GM12878 (cell line): ENCODE measurements at regions not wholly inside any gene's neighbourhood (a gene's known extent, or its start where the extent isn't known, plus 50 kb on each side); places are given as distances from the start of the nearest gene placed in this dataset.

Experiments
- ATAC-seq: fragments of 200-7000 bp; cut with Tn5 transposase; 3 replicates; pipeline ENCODE4 v1.9.1; 2020; ENCODE audit warnings: mild to moderate bottlenecking, moderate library complexity
- BruUV-seq: library from RNA; stranded (reverse); fragments of 400-500 nt; replicated peaks from 2 replicates; lab custom pipeline; 2021; lab: Mats Ljungman, UMichigan
- CTCF ChIA-PET: fragments of 300-600 bp; sonication (Branson Sonifier 250); formaldehyde crosslinking; extraction: SDS; loops from one replicate; lab custom pipeline; 2021; ENCODE audit warnings: inconsistent platforms; lab: Yijun Ruan, JAX
- POLR2A ChIA-PET: fragments of 350-600 bp; formaldehyde crosslinking; extraction: SDS; loops from one replicate; lab custom pipeline; 2021; ENCODE audit warnings: inconsistent platforms; lab: Charles Lee
- RAD21 ChIA-PET: fragments of 300-600 bp; sonication (Branson Sonifier 250); formaldehyde crosslinking; loops from one replicate; lab custom pipeline; 2023; ENCODE audit warnings: antibody characterized with exemption; ENCODE audit not compliant: unreplicated experiment; lab: Charles Lee
- SMC1A ChIA-PET: fragments of 300-600 bp; sonication (Branson Sonifier 250); formaldehyde crosslinking; loops from one replicate; lab custom pipeline; 2023; ENCODE audit not compliant: unreplicated experiment, uncharacterized antibody; lab: Charles Lee
- DNase-seq: peaks from one replicate; pipeline ENCODE4 v3.0.0-alpha.2; 2011; ENCODE audit warnings: low read depth, low spot score
- FAIRE-seq: peaks from 3 replicates; lab custom pipeline; 2011; peaks lifted over from hg19 to GRCh38; lab: Jason Lieb, UNC
- H2AFZ ChIP-seq: 2 replicates; pipeline ENCODE4 v1.6.0; 2011; ENCODE audit warnings: low read depth, low read length, control low read depth; ENCODE audit not compliant: control insufficient read depth
- H3K27ac ChIP-seq: 2 replicates; pipeline ENCODE4 v1.5.1; 2011; ENCODE audit warnings: control low read depth; ENCODE audit not compliant: control insufficient read depth, insufficient read depth
- H3K27me3 ChIP-seq, 2 experiments: replicated peaks in 1 of 2; 2 replicates each; pipeline versions ENCODE4 v1.6.0 to v1.6.1; 2011; ENCODE audit warnings: low read length in 1 of 2; ENCODE audit not compliant: control insufficient read depth in 2 of 2, insufficient read depth in 2 of 2
- H3K36me3 ChIP-seq, 2 experiments: 2 replicates each; pipeline ENCODE4 v1.5.1; 2011; ENCODE audit warnings: low read length in 1 of 2; ENCODE audit not compliant: control insufficient read depth in 2 of 2, insufficient read depth in 2 of 2
- H3K4me1 ChIP-seq: 2 replicates; pipeline ENCODE4 v1.6.1; 2011; ENCODE audit warnings: mild to moderate bottlenecking, low read length, moderate library complexity, mixed read lengths; ENCODE audit not compliant: control insufficient read depth, insufficient read depth
- H3K4me2 ChIP-seq: 2 replicates; pipeline ENCODE4 v1.6.0; 2011; ENCODE audit warnings: control low read depth; ENCODE audit not compliant: control insufficient read depth, insufficient read depth
- H3K4me3 ChIP-seq: fragments of 200-600 bp; sonication (generic); 2 replicates; pipeline ENCODE4 v1.5.1; 2016
- H3K79me2 ChIP-seq: 2 replicates; pipeline ENCODE4 v1.6.0; 2011; ENCODE audit warnings: low read length; ENCODE audit not compliant: control insufficient read depth, insufficient read depth
- H3K9ac ChIP-seq: 2 replicates; pipeline ENCODE4 v1.8.0; 2011; ENCODE audit warnings: low read length, control low read depth, mixed read lengths; ENCODE audit not compliant: control insufficient read depth, insufficient read depth
- H3K9me3 ChIP-seq: replicated peaks from 3 replicates; pipeline ENCODE4 v1.5.1; 2011; ENCODE audit warnings: mild to moderate bottlenecking, low read length; ENCODE audit not compliant: control insufficient read depth, insufficient read depth
- H4K20me1 ChIP-seq: 2 replicates; pipeline ENCODE4 v1.6.0; 2011; ENCODE audit not compliant: control insufficient read depth, insufficient read depth
- CBFB ChIP-seq: IDR thresholded peaks from 2 replicates; pipeline ENCODE4 v1.6.1; 2016; ENCODE audit warnings: antibody characterized with exemption, low read depth
- CHD2 ChIP-seq: IDR thresholded peaks from 2 replicates; pipeline ENCODE4 v1.6.1; 2011; ENCODE audit warnings: low read depth, low read length, improper control_type of control experiment, borderline replicate concordance
- EZH2 ChIP-seq: IDR thresholded peaks from 2 replicates; pipeline ENCODE4 v1.6.1; 2012; ENCODE audit warnings: low read depth, mild to moderate bottlenecking, control low read depth, inconsistent platforms, low read length, borderline replicate concordance; ENCODE audit not compliant: control insufficient read depth
- IKZF1 ChIP-seq: fragments of 450-650 bp; conservative IDR thresholded peaks from 2 replicates; pipeline ENCODE4 v1.6.1; 2017; ENCODE audit warnings: antibody characterized with exemption, mild to moderate bottlenecking
- MTA3 ChIP-seq: IDR thresholded peaks from 2 replicates; pipeline ENCODE4 v1.6.1; 2012; ENCODE audit warnings: low read length, inconsistent platforms, borderline replicate concordance
- NR2C2 ChIP-seq: IDR thresholded peaks from 2 replicates; pipeline ENCODE4 v1.6.1; 2011; ENCODE audit warnings: borderline replicate concordance, low read depth; ENCODE audit not compliant: control insufficient read depth, insufficient read length
- NRF1 ChIP-seq: conservative IDR thresholded peaks from 2 replicates; pipeline ENCODE4 v1.6.1; 2011; ENCODE audit warnings: mild to moderate bottlenecking, low read depth, low read length, improper control_type of control experiment
- PAX5 ChIP-seq: IDR thresholded peaks from 2 replicates; pipeline ENCODE4 v1.6.1; 2011; ENCODE audit warnings: low read depth, low read length, borderline replicate concordance
- POU2F2 ChIP-seq: IDR thresholded peaks from 3 replicates; pipeline ENCODE4 v1.6.1; 2011; ENCODE audit warnings: low read depth, mild to moderate bottlenecking, low read length, borderline replicate concordance
- RCOR1 ChIP-seq: conservative IDR thresholded peaks from 2 replicates; pipeline ENCODE4 v1.6.1; 2012; ENCODE audit warnings: low read depth, low read length, improper control_type of control experiment
- TCF12 ChIP-seq: IDR thresholded peaks from 2 replicates; pipeline ENCODE4 v1.6.1; 2011; ENCODE audit warnings: low read depth, mild to moderate bottlenecking, low read length
- WRNIP1 ChIP-seq: IDR thresholded peaks from 2 replicates; pipeline ENCODE4 v1.6.1; 2011; ENCODE audit warnings: low read depth, low read length, improper control_type of control experiment, borderline replicate concordance
- YBX1 ChIP-seq: fragments of 450-650 bp; IDR thresholded peaks from 2 replicates; pipeline ENCODE4 v1.6.1; 2016; ENCODE audit warnings: antibody characterized with exemption
- ZNF274 ChIP-seq: IDR thresholded peaks from one replicate; pipeline ENCODE4 v1.8.0; 2011; ENCODE audit not compliant: insufficient read length, insufficient read depth
- ZZZ3 ChIP-seq: IDR thresholded peaks from 2 replicates; pipeline ENCODE4 v1.6.1; 2011; ENCODE audit warnings: low read depth; ENCODE audit not compliant: control insufficient read depth, insufficient read length
- WGBS: methylation state at CpG from one replicate; pipeline ENCODE4 v1.1.6; 2016; ENCODE audit warnings: low lambda C conversion rate; ENCODE audit not compliant: insufficient replicate concordance, insufficient coverage; ENCODE audit errors: missing lambda C conversion rate; 5-methylcytosine and 5-hydroxymethylcytosine counted together
- in situ Hi-C: fragments of 300-500 bp; cut with MboI; formaldehyde crosslinking; loops from 9 replicates; pipeline ENCODE4 v1.14.3; 2018; ENCODE audit warnings: mixed read lengths
- intact Hi-C: fragments of 100-400 bp; cut with micrococcal nuclease; formaldehyde crosslinking; loops from one replicate; pipeline ENCODE4 v1.14.2; 2022; ENCODE audit not compliant: unreplicated experiment
- TF ChIP-seq, protein P1 (sequence below): IDR thresholded peaks from 2 replicates; pipeline ENCODE4 v1.6.1; 2012; ENCODE audit warnings: low read length, inconsistent platforms
- TF ChIP-seq, protein P2 (sequence below): fragments of 450-650 bp; IDR thresholded peaks from 2 replicates; pipeline ENCODE4 v1.6.1; 2017; ENCODE audit warnings: antibody characterized with exemption, mild to moderate bottlenecking, moderate library complexity
- TF ChIP-seq, protein P3 (sequence below): fragments of 150-350 bp; IDR thresholded peaks from 2 replicates; pipeline ENCODE4 v1.6.1; 2016; ENCODE audit warnings: low read depth, low read length

DNA sequence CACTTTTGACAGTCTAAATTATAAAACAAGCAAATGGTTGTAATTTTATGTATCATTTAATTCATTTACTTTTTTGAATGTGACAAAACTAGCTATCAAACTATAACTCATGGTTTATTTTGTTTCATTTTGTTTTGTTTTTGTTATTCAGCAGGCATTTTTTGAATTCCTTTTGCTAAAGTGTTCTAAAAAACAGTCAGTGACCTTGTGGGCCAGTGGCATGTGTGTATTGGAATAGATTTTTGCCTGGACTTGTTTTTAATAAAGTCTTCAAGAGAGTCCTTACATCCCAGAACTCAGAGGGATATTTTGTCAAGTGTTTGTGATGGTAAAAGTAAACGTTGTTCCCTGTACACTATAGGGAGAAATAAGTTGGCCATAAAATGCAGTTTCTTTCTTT, 369.7 kb upstream of the SYT1 start:
- Histone ChIP-seq H3K9me3 (no peaks in the 10 kb centered on the region), H3K4me1 (no peaks in the 10 kb centered on the region), H3K9ac (no peak overlapping the region), H2AFZ (no peak overlapping the region), H3K36me3 (no peaks in the 10 kb centered on the region), H3K4me3 (no peak overlapping the region), H3K27ac (no peak overlapping the region), H3K79me2 (no peaks in the 10 kb centered on the region), H3K27me3 (no peaks in the 10 kb centered on the region), H4K20me1 (no peaks in the 10 kb centered on the region), H3K4me2 (no peak overlapping the region)
- WGBS: 0% methylated on average over 1 of the region's 1 CpG
- ChIA-PET RAD21 (no interaction called here), SMC1A (no interaction called here), CTCF (no interaction called here), POLR2A (interaction anchor here (0.7 kb wide), 1 partner anchor 1436 kb away, joined by 5 read pairs; no protein-coding TSS in a partner anchor)
- no peak for TF ChIP-seq TCF12
- TF ChIP-seq, protein P1, sequence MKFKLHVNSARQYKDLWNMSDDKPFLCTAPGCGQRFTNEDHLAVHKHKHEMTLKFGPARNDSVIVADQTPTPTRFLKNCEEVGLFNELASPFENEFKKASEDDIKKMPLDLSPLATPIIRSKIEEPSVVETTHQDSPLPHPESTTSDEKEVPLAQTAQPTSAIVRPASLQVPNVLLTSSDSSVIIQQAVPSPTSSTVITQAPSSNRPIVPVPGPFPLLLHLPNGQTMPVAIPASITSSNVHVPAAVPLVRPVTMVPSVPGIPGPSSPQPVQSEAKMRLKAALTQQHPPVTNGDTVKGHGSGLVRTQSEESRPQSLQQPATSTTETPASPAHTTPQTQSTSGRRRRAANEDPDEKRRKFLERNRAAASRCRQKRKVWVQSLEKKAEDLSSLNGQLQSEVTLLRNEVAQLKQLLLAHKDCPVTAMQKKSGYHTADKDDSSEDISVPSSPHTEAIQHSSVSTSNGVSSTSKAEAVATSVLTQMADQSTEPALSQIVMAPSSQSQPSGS: no peak
- TF ChIP-seq EZH2: no peak
- TF ChIP-seq PAX5: no peak
- TF ChIP-seq, protein P2, sequence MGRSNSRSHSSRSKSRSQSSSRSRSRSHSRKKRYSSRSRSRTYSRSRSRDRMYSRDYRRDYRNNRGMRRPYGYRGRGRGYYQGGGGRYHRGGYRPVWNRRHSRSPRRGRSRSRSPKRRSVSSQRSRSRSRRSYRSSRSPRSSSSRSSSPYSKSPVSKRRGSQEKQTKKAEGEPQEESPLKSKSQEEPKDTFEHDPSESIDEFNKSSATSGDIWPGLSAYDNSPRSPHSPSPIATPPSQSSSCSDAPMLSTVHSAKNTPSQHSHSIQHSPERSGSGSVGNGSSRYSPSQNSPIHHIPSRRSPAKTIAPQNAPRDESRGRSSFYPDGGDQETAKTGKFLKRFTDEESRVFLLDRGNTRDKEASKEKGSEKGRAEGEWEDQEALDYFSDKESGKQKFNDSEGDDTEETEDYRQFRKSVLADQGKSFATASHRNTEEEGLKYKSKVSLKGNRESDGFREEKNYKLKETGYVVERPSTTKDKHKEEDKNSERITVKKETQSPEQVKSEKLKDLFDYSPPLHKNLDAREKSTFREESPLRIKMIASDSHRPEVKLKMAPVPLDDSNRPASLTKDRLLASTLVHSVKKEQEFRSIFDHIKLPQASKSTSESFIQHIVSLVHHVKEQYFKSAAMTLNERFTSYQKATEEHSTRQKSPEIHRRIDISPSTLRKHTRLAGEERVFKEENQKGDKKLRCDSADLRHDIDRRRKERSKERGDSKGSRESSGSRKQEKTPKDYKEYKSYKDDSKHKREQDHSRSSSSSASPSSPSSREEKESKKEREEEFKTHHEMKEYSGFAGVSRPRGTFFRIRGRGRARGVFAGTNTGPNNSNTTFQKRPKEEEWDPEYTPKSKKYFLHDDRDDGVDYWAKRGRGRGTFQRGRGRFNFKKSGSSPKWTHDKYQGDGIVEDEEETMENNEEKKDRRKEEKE: no peak
- no peak for TF ChIP-seq NRF1
- TF ChIP-seq ZNF274: no peak
- TF ChIP-seq MTA3: no peak
- no peak for TF ChIP-seq POU2F2
- TF ChIP-seq CHD2: no peak
- TF ChIP-seq IKZF1: no peak
- TF ChIP-seq NR2C2: no peak
- no peak for TF ChIP-seq CBFB
- no peak for TF ChIP-seq RCOR1
- no peak for TF ChIP-seq ZZZ3
- no peak for TF ChIP-seq WRNIP1
- TF ChIP-seq, protein P3, sequence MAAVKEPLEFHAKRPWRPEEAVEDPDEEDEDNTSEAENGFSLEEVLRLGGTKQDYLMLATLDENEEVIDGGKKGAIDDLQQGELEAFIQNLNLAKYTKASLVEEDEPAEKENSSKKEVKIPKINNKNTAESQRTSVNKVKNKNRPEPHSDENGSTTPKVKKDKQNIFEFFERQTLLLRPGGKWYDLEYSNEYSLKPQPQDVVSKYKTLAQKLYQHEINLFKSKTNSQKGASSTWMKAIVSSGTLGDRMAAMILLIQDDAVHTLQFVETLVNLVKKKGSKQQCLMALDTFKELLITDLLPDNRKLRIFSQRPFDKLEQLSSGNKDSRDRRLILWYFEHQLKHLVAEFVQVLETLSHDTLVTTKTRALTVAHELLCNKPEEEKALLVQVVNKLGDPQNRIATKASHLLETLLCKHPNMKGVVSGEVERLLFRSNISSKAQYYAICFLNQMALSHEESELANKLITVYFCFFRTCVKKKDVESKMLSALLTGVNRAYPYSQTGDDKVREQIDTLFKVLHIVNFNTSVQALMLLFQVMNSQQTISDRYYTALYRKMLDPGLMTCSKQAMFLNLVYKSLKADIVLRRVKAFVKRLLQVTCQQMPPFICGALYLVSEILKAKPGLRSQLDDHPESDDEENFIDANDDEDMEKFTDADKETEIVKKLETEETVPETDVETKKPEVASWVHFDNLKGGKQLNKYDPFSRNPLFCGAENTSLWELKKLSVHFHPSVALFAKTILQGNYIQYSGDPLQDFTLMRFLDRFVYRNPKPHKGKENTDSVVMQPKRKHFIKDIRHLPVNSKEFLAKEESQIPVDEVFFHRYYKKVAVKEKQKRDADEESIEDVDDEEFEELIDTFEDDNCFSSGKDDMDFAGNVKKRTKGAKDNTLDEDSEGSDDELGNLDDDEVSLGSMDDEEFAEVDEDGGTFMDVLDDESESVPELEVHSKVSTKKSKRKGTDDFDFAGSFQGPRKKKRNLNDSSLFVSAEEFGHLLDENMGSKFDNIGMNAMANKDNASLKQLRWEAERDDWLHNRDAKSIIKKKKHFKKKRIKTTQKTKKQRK: no peak
- TF ChIP-seq YBX1: no peak
- DNase-seq (no peak), FAIRE-seq (no peak), ATAC-seq (no peak)
- BruUV-seq: no TSS peak
- in situ Hi-C loops: no loop called here
- intact Hi-C loops: no loop called here
